BJ (cell line): ENCODE measurements at regions not wholly inside any gene's neighbourhood (a gene's known extent, or its start where the extent isn't known, plus 50 kb on each side); places are given as distances from the start of the nearest gene placed in this dataset.

ENCODE experiments used
- CTCF ChIA-PET: fragments of 350-600 bp; formaldehyde crosslinking; extraction: SDS; loops from one replicate; lab custom pipeline; 2021; ENCODE audit warnings: antibody characterized with exemption, inconsistent platforms; lab: Yijun Ruan, JAX
- POLR2A ChIA-PET: fragments of 300-600 bp; sonication (Branson Sonifier 250); formaldehyde crosslinking; extraction: SDS; loops from one replicate; lab custom pipeline; 2021; ENCODE audit warnings: antibody characterized with exemption; lab: Charles Lee
- DNase-seq: peaks from one replicate; pipeline ENCODE4 v3.0.0-alpha.2; 2011; ENCODE audit warnings: low read depth
- H3K27me3 ChIP-seq: 2 replicates; pipeline ENCODE4 v1.6.0; 2011; ENCODE audit warnings: low read length; ENCODE audit not compliant: control insufficient read depth, insufficient read depth
- H3K36me3 ChIP-seq: 2 replicates; pipeline ENCODE4 v1.5.1; 2011; ENCODE audit warnings: low read length; ENCODE audit not compliant: control insufficient read depth, insufficient read depth
- H3K4me3 ChIP-seq: 2 replicates; pipeline ENCODE4 v1.5.1; 2011; ENCODE audit warnings: low read depth, mild to moderate bottlenecking, control low read depth, low read length
- CTCF ChIP-seq: IDR thresholded peaks from 2 replicates; pipeline ENCODE4 v1.5.1; 2011; ENCODE audit warnings: low read depth, mild to moderate bottlenecking, control low read depth, inconsistent platforms, low read length, moderate library complexity; ENCODE audit not compliant: insufficient read depth

GRCh38 chr2:7661502-7661901, 744.3 kb downstream of the RNF144A start:
- no peak for DNase-seq
- TF ChIP-seq CTCF = no peak
- Histone ChIP-seq H3K4me3 (no peak overlapping the region), H3K36me3 (no peaks in the 10 kb centered on the region), H3K27me3 (no peaks in the 10 kb centered on the region)
- CTCF ChIA-PET = interaction anchor here (1.4 kb wide), 1 partner anchor 10 kb away, joined by 5 read pairs; no protein-coding TSS in a partner anchor
- POLR2A ChIA-PET = no interaction called here

- TF ChIP-seq CTCF = no peak
- DNase-seq = no peak
- ChIA-PET CTCF (no interaction called here), POLR2A (no interaction called here)
- no peaks in the 10 kb centered on the region for H3K27me3 ChIP-seq
- no peaks in the 10 kb centered on the region for H3K36me3 ChIP-seq
- H3K4me3 ChIP-seq = no peak overlapping the region
These were observed 748.7 kb downstream of the RNF144A start for GRCh38 chr2:7665880-7666279.

DNA sequence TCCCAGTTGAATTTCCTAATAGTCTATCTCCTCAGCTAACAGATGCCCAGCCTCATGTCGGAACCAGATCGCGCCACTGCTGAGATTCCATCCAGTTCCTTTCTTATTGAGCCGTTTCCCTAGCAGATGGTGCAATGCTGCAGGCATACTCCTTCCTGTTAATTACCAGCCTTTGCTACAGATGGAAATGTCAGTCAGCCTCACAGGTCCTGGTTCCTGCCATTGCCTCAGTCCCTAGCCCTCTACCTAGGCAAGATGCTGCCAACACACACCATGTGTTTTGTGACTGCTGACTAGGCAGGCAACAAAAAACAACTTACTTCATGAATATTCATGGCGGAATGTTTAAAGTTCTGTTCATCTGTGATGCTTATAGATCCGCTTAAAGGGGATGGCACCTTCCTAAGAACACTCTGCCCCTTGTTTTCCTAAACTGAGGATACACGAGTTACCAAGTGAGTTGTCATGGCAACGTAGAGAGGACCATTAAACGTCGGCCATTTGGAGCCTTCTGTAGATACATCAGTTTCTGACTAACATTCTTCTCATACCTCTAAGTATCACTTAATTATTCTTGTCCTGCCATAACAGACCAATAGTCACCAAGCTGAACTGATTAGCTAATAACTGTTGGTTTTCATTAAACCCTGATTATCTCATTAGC, 749.5 kb downstream of the RNF144A start:
- H3K27me3 ChIP-seq = no peaks in the 10 kb centered on the region
- no peak for DNase-seq
- H3K36me3 ChIP-seq = no peaks in the 10 kb centered on the region
- CTCF ChIA-PET = no interaction called here
- POLR2A ChIA-PET = no interaction called here
- no peak for TF ChIP-seq CTCF
- H3K4me3 ChIP-seq = no peak overlapping the region

DNA sequence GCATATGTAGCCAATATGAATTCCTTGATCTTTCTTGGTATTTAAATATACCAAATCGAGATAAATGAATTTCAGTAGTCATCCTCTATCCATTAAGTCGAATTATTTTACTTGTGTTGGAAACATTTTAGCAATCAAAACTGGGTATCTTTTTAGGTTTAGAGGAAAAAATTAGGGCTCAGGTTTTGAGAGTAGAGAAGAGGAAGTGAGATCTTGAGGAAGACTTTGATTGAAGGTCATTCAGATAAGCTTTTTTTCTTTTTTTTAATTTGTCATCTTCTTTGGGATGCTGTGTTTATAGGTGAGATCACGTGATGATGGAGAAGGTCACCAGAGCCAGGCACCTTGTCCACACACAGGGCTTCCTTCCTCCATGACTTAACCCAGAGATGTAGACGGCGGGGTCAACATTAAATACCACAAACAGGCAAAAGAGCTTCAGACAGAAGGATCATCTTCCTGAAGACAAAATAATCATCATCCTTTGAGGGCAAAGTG, 750.1 kb downstream of the RNF144A start:
- TF ChIP-seq CTCF = no peak
- Histone ChIP-seq H3K36me3 (no peaks in the 10 kb centered on the region), H3K4me3 (no peak overlapping the region), H3K27me3 (no peaks in the 10 kb centered on the region)
- ChIA-PET POLR2A (no interaction called here), CTCF (no interaction called here)
- DNase-seq = no peak

- ChIA-PET CTCF (interaction anchor here (0.6 to 1.7 kb wide), 5 partner anchors 10 to 1006 kb away, joined by 3 to 8 read pairs (median 4); no protein-coding TSS in a partner anchor), POLR2A (no interaction called here)
- Histone ChIP-seq H3K36me3 (no peaks in the 10 kb centered on the region), H3K4me3 (no peak overlapping the region), H3K27me3 (no peaks in the 10 kb centered on the region)
- TF ChIP-seq CTCF = no peak
- no peak for DNase-seq
These were observed 753.9 kb downstream of the RNF144A start for GRCh38 chr2:7670905-7671641.
